SIG-M5 treated with dmso at 0.1 percent for 504 hours (cell line): ENCODE measurements at regions not wholly inside any gene's neighbourhood (a gene's known extent, or its start where the extent isn't known, plus 50 kb on each side); places are given as distances from the start of the nearest gene placed in this dataset.
"Not testable (repeated sequence)": the region's sequence is repeated elsewhere in the genome, so short reads cannot be mapped to it uniquely, and the experiment has no call there.

Experiments
- DNase-seq: peaks from one replicate; lab custom pipeline; 2025; ENCODE audit not compliant: unreplicated experiment; lab: John Stamatoyannopoulos, UW

DNA sequence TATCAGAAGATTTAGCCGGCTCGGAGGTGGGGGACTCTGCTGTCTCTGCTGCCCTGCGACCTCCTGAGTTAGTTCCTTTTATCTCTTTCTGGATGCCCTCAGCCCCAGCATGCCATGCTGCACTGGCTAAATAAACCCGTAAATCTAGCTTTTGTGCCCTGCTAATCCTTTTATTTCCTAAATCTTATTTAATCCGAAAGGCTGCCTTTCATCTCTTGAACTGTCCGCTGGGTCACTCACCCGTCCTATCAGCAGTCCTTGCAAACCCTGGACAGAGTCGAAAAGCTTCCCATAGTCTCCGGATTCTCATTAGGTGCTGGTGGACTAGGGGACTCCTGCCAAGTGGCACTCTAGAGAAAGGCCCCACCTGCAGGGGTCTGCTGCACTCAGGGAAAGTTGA lies 122.0 kb upstream of the APCDD1 start:
- no peak for DNase-seq

DNA sequence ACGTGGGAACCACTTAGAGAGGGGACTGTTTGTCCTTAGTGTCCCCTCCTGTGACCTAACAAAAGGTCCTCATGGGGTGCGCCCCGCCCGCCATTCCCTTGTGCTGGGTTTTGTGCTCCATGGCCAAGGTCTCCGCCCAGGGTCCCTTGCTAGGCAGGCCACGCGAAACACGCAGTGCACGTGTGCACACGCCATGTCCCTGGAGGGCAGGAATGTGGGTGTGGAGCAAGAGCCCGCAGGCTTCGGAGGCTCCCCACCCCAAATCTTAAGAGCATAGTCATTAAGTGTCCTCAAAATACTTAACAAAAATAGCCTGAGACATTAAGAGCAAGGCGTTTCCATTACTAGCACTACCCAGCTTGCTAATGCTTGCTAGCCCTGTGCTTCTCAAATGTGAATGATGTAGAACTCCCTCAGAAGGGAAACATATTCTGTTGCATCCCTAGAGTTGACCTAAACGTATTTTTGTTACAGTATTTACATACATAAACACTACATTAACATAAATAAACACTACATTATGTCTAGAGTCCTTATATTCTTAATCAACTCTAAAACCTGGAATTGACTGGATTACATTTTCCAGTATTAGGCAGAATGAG lies 117.6 kb upstream of the APCDD1 start:
- DNase-seq: no peak

DNA sequence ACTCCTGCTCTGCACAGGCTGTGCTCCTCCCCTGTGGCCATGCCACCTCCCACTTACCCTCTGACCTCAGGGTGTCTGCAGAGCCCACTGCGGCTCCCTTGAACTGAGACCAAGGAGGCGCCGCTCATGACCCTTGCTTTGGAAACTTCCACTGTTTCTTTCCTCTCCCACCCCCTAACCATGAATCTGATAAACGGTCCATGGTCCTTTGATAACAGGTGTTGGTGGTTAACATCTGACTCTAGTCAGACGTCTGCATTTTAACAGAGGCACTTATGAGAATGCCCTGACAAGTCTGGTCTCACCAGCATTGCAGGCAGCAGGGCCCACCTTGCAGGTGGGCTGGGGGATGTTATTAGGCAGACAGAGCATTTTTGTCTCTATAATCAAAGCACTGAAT lies 113.6 kb upstream of the APCDD1 start:
- DNase-seq: no peak

DNA sequence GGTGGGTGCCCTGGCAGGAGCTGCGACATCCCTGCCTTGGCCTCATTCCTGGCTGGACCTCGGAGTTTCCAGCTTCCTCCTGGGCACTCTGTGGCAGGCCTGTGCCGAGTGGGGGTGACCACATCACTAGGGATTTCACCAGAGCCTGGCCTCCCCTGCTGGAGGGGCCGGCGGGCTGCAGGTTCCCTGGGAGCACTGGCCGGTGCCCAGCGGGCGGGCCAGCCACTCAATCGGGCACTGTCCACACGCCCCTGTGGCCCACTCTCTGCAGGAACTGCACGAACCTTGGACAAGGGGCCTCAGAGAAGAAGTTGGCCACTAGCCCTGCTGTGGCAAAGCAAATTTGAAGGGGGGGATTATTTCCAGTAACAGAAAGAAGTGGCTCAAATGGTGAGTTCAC lies 110.7 kb upstream of the APCDD1 start:
- no peak for DNase-seq

DNA sequence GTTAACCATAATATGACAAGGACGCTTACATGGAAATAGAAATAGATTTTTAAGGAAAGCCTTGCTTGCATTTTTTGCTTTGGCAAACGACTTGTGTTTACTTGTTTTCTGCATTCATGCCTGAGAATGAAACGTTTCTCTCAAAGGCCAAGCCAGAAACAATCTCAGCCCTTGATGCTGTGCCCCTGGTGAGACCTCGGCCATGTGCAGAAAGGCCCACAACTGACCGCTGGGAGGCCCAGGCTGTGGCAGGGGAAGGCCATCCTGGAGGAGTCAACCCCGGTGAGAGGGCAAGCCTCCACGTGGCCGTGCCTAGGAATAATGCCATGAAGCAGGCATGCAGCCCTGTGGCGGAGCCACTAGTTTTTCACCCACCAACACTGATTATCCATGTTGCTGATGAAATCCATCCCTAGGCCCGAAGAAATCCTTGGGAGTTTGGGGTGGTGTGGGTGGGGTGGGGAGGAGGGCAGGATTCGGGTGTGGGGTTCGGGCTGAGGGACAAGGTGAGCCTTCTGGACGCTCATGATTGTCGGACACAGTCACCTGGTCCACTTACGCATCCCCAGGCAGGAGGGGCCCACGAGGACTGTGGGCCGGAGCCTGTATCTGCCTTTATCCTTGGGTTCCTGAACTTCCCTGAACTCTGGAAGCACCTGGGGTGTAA lies 107.6 kb upstream of the APCDD1 start:
- no peak for DNase-seq

DNA sequence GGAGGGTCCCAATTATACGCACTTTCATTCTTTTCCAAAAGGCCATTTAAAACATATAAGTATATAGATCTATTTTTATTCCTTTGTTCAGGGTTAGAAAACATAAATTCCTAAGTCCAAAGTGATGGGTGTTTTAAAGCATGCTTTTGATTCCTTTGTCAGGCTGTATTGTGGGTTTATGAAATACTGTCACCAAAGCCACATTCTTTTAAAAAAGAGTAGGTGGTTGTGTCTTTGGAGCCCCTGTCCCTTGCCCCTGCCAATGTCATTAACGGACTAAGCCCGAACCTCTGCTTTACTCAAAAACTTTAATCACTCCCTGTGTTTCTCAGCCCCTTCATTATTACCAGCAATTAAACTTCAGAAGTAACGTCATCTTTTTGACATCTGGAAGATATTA lies 104.9 kb upstream of the APCDD1 start:
- no peak for DNase-seq

DNA sequence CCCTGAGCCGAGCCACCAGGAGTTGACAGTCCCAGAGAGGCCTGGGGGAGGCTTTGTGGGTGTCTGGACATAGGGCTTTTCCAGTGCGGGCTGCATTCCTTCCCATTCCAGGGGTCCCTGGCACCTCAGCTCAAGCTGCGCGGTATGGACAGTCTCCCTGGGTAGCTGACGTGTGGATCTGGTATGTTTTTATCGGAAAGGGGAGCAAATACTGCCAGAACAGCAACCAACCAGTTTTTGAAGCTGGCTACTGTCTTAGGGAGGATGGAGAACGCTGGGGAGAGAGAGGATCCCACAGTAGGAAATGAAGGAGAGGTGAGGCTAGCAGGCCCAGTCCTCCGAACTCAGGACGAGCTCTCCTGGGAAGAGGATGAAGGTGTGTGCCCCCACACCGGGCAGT lies 103.8 kb upstream of the APCDD1 start:
- no peak for DNase-seq

DNA sequence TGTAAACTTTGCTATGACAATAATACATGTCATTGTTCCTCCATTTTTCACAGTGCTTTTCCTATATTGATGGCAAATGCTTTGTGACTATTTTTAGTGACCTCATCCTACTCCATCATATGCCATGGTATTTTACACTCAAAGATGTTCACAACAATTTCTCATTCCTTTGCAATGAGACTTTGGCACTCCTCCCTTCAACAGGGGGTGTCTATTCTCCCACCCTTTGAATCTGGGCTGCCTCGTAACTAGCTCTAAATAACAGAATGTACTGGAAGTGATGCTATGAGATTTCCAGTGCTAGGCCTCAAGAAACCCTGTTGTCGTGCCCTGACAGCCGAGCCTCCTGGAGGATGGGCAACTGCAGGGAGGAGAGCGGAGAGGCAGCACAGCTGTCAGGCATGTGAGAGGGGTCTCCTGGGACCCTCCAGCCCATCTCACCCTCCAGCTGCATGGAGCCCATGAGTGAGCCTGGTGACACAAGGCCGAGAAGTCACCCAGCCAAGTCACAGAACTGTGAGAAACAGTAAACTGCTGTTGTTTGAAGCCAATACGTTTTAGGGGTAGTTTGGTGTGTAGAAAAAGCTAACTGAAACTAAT lies 103.1 kb upstream of the APCDD1 start:
- no peak for DNase-seq

DNA sequence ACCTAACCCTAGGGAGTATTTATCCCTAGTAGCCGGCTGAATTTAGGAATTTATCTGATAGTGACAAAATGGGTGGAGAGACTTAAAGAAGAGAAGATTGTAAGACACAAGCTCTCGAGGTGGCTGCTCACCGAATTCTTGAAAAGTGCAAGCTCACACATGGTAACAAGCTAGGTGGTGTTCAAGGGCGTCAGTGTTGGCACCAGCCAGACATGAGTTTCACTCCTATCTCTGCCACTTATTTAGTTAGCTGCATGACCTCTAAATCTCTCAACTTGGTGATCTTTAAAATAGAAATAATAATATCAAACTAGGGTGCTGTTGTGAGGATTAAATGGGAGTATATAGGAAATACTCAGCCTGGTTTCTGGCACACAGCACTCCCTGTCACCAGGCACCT lies 102.6 kb upstream of the APCDD1 start:
- no peak for DNase-seq

DNA sequence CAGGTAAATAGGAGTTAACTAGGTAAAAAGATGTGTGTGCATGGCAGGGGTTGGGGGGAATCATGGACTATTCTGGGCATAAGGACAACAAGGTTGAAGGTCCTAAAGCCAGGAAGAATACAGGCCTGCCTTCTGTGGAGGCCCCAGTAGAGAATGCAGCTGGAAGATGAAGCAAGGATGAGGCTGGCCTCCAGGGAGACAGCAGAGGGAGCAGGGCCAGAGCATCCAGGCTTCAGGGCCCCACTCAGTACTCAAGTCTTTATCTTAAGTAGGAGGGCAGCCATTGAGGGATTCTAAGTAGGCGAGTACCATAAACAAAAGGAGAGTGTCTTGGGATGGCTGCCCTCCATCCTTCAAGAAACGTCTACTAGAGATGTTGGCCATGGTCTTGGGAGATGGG lies 101.8 kb upstream of the APCDD1 start:
- no peak for DNase-seq

DNA sequence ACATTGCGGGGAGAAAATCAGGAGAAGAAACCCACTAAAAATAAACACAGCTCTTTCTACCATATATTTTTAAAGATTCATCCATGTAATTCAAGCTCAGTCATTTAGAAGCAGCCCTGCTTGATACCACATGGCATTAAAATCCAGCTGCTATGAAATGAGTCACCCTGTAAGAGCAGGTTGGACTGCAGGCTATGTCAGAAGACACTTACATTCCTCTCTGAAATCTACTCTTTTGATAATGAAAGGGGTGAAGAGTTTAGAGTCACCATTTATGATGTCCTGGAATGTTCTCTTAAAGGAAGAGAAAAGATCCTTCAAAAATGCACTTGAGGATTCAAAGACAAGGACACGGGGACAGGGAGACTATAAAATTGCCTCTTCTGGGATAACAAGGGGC lies 100.6 kb upstream of the APCDD1 start:
- no peak for DNase-seq

DNA sequence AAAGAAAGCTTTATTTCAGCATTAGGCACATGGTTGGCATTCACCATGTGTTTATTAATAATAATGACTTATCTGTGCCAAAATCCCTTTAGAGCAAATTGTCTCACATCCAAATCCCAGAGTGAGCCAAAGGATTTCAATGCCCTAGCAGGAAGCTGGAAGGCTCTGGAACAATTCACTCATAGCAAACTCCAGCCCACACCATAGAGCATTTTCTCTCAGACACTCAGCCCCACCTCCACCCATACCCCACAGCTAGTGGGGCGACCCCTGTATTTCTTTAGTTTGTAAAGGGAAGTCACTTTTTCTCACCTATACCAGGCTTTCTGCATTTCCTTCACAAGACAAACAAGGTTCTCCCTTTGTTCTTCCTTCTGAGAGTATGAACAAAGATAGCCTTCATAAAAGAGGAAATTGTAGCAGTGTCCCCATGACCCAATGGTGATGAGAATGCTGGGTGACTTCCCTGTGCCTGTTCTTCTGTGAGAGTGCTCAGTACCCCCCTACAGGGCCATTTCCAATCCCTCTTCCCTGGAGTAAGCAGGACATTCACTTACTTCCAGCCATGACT lies 100.1 kb upstream of the APCDD1 start:
- no peak for DNase-seq

DNA sequence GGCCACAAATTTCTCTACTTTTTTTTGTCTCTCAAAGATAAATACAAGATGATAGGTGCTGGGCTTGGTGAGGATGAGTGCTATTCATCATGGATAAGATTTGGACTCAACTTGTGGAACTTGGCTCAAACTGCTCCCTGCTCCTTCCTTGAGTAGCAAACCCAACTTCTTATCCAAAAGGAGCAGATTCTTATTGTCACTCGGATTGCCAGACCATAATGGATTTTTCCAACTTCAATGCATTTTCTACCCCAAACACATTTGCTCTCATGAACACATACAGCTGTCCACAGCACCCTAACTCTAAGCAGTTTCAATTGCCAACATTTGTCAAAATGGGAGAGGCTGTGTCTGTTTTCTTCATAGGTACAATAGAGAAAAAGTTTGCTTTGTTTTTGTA lies 99.5 kb upstream of the APCDD1 start:
- DNase-seq: no peak

DNA sequence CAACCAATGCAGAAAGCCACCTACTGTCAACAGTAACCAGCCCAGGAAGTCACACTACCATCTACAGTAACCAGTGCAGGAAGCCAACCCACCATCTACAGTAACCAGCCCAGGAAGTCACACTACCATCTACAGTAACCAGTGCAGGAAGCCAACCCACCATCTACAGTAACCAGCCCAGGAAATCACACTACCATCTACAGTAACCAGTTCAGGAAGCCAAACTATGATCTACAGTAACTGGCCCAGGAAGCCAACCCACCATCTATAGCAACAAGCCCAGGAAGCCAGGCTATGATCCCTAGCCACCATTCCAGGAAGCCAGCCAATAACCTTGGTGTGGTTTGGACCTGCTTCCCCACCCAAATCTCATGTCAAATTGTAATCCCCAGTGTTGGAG lies 97.4 kb upstream of the APCDD1 start:
- not testable (repeated sequence) for DNase-seq

DNA sequence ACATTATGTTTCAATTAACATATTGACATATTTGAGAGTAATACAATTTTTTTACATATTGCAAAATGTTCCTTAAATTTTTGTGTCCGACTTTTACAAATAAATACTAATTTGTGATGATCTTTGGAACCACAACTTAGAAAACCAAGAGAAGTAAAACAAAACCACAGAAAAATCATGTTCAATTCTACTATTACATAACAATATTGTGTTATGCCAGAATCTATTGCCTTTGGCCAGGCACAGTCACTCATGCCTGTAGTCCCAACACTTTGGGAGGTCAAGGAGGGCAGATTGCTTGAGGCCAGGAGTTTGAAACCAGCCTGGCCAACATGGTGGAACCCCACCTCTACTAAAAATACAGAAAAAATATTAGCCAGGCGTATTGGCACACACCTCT lies 92.8 kb upstream of the APCDD1 start:
- no peak for DNase-seq

DNA sequence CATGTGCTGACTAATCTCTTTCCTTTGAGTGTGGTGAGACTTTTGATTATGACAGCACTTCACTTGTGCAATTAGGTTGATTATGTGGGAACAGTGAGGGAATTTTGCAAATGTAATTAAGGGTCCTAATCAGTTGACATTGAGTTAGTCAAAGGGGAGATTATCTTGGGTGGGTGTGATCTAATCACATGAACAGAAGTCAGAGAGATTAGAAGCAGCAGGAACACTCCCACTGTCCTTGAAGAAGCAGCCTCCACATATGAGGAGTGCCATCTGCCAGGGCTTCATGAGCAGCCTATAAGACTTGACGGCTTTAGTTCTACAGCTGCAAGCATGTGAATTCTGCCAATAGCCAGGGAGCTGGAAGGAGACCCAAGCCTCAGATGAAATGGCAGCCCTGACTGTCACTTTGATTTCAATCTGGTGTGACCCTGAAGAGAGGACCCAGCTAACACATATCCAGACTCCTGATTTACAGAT lies 89.4 kb upstream of the APCDD1 start:
- no peak for DNase-seq

DNA sequence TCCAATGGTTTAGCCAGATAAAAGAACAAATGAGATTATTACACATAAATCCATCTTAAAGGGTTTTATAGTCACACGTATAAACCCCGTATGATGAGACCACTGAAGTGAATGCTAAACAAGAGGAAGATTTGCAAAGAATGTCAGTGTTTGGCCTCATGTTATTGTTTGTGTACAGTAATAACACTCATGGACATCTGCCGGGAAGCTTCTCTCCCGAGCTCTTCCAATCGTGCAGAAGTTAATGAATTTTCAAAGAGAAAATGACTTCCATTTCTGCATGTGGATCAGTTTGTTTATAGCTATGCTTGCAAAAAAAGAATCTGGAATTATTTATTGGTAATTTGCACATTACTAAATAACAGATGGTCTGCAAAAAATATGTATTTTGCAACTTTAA lies 88.5 kb upstream of the APCDD1 start:
- DNase-seq: no peak

DNA sequence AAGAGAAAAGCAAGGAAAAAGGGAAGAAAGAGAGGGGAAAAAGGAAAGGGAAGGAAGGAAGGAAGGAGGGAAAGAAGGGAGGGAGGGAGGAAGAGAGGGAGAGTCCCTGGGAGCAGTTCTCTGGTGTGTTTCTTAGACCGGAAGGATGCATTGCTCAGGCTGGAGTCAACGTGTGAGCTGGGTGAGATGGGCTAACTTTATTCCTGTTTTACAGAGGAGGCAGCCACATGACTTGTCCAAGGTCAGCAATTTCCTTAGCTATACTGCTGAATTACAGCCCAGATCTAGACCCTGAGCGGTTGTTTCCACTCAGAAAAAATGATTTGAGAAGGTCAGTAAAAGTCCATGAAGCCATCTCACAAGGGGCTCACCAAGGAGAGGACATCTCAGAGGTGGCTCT lies 86.6 kb upstream of the APCDD1 start:
- no peak for DNase-seq

DNA sequence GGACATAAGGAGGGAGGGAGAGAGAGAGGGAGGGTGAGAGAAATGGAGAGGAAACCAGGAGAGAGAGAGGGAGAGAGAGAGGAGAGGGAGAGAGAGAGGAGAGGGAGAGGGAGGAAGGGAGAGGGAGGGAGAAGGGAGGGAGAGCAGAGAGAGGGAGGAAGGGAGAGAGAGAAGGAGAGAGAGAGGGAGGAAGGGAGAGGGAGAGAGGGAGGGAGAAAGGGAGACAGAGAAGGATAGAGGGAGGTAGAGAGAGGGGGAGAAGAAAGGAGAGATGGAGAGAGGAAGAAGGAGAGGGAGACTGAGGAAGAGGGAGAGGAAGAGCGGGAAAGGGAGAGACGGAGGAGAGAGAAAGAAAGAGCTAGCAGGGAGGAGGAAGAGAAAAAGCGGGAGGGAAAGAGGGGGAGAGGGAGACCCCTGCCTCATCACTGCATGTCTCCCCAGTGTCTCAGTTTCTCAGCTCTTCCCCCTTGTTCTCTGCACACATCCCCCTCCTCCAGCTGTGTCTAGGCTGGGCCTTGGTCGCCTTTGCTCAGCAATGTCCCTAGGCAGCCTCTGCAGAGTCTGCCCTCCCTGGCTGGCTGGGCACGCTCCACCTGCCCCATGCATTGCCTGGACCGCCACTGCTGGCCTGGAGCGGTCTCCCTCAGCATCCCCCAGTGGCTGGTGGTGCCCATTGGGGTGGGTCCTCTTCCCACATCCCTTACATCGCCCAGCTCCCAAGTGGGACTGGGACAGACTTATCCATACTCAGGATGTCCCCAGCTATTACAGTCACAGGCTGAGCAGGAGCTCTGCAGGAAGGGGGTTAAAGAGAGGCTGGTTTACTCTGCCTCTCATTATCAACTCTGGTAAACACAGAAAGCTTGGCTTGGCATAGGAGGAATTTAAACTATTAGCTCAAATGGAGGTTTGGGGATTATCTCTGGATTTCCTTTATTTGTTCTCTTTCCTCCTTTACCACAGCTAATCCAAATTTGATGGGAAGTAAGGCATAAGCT lies 85.7 kb upstream of the APCDD1 start:
- DNase-seq: no peak

DNA sequence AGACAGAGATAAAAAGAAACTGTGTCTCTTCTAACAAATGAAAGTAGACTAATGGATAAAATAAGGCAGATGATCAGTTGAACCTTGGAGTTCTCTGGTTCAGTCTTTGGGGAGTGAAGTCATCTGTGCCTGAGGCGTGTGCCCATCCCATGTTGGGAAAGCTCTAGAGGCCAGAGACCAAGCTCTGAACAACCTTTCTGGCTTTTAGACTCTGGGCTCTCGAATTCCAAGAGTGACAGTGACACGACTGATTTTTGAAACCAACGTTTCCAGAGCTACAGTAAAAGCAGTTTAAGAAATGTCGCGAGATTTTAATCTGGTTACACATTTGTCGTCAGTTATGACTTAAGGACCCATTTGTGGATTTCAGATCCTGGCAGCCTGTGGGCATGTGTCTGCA lies 83.7 kb upstream of the APCDD1 start:
- no peak for DNase-seq

DNA sequence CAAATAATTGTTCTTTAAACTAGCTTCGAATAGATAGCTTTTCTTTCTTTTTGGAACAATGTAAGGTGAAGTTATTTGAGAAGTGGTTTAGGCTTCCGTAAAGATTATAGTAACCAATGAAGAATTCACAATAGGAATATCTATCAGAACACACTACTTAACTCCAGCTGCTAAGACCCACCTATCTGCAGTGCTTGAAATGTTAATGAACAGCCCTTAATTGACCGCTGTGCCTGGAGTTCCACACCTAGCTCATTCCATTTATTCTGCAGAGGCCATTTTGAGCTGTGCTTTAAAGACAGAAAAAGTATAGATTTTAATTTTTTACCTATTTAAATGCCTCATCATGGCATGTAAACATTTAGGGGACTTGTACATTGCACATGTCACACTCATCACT lies 83.3 kb upstream of the APCDD1 start:
- DNase-seq: no peak
